ENCODE measurements at regions not wholly inside any gene's neighbourhood (a gene's known extent, or its start where the extent isn't known, plus 50 kb on each side); places are given as distances from the start of the nearest gene placed in this dataset.

DNA sequence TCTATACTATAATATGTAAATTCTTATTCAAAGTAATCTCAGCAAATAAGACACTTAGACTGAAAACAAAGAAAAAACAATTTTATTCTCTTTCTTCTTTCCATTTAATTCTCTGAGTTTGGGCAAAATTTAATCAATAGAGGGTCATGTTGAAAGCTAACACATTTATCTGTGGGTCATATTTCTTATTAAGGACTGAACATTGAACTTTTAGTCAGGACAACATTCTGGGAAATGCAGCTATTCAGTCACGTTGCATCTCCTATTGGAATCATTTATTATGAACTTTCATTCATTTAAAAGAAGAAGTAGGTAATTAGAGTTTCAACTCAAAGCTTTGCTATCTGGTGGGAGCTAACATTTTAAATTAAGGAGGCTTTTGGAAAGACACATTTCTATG is 372.5 kb downstream of the MAN2A1 start:
- Histone ChIP-seq H3K4me3 (ENCODE audit: low read depth, low read length, poor library complexity, severe bottlenecking) (no peak overlapping the region), H3K27me3 (ENCODE audit: insufficient read depth, low read length) (no peaks in the 10 kb centered on the region), H3K27ac (ENCODE audit: low read depth, low read length, poor library complexity, severe bottlenecking) (no peak overlapping the region), H3K9ac (ENCODE audit: low read length) (no peak overlapping the region), H3K36me3 (ENCODE audit: insufficient read depth, low read length) (no peaks in the 10 kb centered on the region), H3K79me2 (ENCODE audit: insufficient read depth, low read length) (no peaks in the 10 kb centered on the region), H2AFZ (ENCODE audit: low read length) (no peak overlapping the region), H3F3A (ENCODE audit: insufficient read depth, low read length) (no peaks in the 10 kb centered on the region), H3K9me2 (ENCODE audit: low read depth, low read length) (no peaks in the 10 kb centered on the region), H4K20me1 (ENCODE audit: insufficient read depth, low read length) (no peaks in the 10 kb centered on the region), H3K4me2 (ENCODE audit: low read length) (no peak overlapping the region), H3K4me1 (ENCODE audit: insufficient read depth, low read length, severe bottlenecking) (peaks cover 15% of the 10 kb centered on the region), H3K9me3 (ENCODE audit: low read length) (no peaks in the 10 kb centered on the region)
- TF ChIP-seq, protein P1, sequence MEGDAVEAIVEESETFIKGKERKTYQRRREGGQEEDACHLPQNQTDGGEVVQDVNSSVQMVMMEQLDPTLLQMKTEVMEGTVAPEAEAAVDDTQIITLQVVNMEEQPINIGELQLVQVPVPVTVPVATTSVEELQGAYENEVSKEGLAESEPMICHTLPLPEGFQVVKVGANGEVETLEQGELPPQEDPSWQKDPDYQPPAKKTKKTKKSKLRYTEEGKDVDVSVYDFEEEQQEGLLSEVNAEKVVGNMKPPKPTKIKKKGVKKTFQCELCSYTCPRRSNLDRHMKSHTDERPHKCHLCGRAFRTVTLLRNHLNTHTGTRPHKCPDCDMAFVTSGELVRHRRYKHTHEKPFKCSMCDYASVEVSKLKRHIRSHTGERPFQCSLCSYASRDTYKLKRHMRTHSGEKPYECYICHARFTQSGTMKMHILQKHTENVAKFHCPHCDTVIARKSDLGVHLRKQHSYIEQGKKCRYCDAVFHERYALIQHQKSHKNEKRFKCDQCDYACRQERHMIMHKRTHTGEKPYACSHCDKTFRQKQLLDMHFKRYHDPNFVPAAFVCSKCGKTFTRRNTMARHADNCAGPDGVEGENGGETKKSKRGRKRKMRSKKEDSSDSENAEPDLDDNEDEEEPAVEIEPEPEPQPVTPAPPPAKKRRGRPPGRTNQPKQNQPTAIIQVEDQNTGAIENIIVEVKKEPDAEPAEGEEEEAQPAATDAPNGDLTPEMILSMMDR (IDR thresholded peaks at IDR 0.05; ENCODE audit: low read length), result no peak
- TF ChIP-seq EZH2 (IDR thresholded peaks at IDR 0.05; ENCODE audit: borderline replicate concordance, low read length), result no peak

DNA sequence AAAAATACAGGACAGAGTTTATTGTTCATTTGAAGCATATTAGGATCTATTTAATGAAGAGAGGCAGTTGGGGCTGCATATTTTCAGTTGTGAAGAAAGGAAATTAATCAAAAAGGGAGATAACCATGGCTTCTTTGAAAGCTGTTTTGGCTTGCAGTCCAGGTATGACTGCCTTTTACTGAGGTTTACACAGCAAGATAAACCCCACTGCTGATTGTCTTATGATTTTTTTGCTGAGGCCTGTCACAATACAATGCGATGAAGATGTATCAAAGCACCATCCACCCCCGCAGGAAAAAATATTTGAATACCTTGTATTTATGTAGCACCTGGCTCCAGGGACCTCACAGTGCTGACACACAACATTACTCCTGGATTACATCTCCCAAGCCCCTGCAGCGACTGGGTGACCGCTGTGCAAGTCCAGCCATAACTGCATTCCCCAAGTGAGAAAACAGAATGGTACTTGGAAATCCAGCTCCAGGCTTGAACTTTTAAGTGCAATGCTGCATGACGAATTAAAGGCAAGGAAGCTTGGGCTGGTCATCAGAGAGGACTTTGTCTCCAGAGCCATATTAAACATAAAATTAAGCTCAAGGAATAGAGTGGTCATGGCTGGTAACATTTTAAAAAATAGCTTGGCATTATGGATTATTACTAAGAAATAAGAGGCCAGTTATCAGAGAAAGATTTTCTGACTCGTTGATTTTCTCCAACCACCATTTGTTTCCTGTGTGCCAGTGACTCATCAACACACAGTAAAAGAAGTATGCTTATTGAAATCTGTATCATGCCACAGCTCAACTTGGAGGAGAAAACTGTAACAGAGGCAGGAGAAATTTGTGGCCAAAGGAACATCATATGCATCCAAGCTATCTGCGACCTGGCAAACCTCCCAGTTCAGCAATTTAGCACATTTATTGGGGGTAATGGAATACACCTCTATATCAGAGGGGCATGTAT is 374.2 kb downstream of the MAN2A1 start:
- Histone ChIP-seq H4K20me1 (ENCODE audit: insufficient read depth, low read length) (no peaks in the 10 kb centered on the region), H3K4me3 (ENCODE audit: low read depth, low read length, poor library complexity, severe bottlenecking) (no peak overlapping the region), H3K79me2 (ENCODE audit: insufficient read depth, low read length) (no peaks in the 10 kb centered on the region), H3K4me2 (ENCODE audit: low read length) (no peak overlapping the region), H3F3A (ENCODE audit: insufficient read depth, low read length) (no peaks in the 10 kb centered on the region), H3K27me3 (ENCODE audit: insufficient read depth, low read length) (no peaks in the 10 kb centered on the region), H3K4me1 (ENCODE audit: insufficient read depth, low read length, severe bottlenecking) (peaks cover 15% of the 10 kb centered on the region), H3K36me3 (ENCODE audit: insufficient read depth, low read length) (no peaks in the 10 kb centered on the region), H2AFZ (ENCODE audit: low read length) (no peak overlapping the region), H3K9ac (ENCODE audit: low read length) (no peak overlapping the region), H3K9me3 (ENCODE audit: low read length) (peaks cover 2% of the 10 kb centered on the region; the same call in 1 of the 2 replicates), H3K9me2 (ENCODE audit: low read depth, low read length) (no peaks in the 10 kb centered on the region), H3K27ac (ENCODE audit: low read depth, low read length, poor library complexity, severe bottlenecking) (no peak overlapping the region)
- no peak for TF ChIP-seq EZH2 (IDR thresholded peaks at IDR 0.05; ENCODE audit: borderline replicate concordance, low read length)
- TF ChIP-seq, protein P1 (IDR thresholded peaks at IDR 0.05; ENCODE audit: low read length), result no peak

DNA sequence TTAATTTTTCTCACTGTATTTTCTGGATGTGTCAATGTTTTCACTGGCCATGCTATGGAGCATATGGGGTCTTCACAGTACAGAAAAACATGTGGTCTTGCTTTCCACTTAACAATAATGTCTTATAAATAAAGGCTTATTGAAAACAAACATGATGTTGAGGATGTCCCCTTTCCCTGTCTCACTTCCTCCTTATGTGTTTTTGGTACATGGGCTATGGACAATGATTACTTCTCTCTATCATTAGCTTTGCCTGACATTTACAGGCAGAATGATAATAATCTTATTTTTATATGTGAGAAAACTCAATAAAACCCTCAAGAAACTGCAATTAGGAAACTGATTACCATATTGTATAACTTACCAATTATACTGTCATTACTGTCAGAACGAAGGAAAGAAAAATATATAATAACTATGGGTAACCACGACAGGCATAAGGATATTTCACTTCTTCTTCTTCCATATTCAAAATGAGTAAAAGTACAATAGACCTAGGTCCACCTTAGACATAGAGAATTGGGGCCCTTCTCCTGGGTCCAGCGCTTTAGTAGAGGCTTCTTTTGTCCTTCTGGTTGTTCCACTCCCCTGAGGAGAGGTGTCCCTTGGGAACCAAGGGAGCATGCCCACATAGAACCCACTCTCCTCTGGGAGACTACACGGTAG is 375.0 kb downstream of the MAN2A1 start:
- H3K4me3 ChIP-seq (ENCODE audit: low read depth, low read length, poor library complexity, severe bottlenecking), result no peak overlapping the region
- no peaks in the 10 kb centered on the region for H3K79me2 ChIP-seq (ENCODE audit: insufficient read depth, low read length)
- no peaks in the 10 kb centered on the region for H3K27me3 ChIP-seq (ENCODE audit: insufficient read depth, low read length)
- no peaks in the 10 kb centered on the region for H3K9me2 ChIP-seq (ENCODE audit: low read depth, low read length)
- no peak overlapping the region for H2AFZ ChIP-seq (ENCODE audit: low read length)
- TF ChIP-seq EZH2 (IDR thresholded peaks at IDR 0.05; ENCODE audit: borderline replicate concordance, low read length), result no peak
- TF ChIP-seq, protein P1 (IDR thresholded peaks at IDR 0.05; ENCODE audit: low read length), result no peak
- H4K20me1 ChIP-seq (ENCODE audit: insufficient read depth, low read length), result no peaks in the 10 kb centered on the region
- no peak overlapping the region for H3K9ac ChIP-seq (ENCODE audit: low read length)
- H3K4me1 ChIP-seq (ENCODE audit: insufficient read depth, low read length, severe bottlenecking), result peaks cover 15% of the 10 kb centered on the region
- no peaks in the 10 kb centered on the region for H3K36me3 ChIP-seq (ENCODE audit: insufficient read depth, low read length)
- H3F3A ChIP-seq (ENCODE audit: insufficient read depth, low read length), result no peaks in the 10 kb centered on the region
- peaks cover 2% of the 10 kb centered on the region; the same call in 1 of the 2 replicates for H3K9me3 ChIP-seq (ENCODE audit: low read length)
- no peak overlapping the region for H3K4me2 ChIP-seq (ENCODE audit: low read length)
- no peak overlapping the region for H3K27ac ChIP-seq (ENCODE audit: low read depth, low read length, poor library complexity, severe bottlenecking)

Data from OCI-LY1 (cell line).